WTC11 (cell line): ENCODE measurements at regions not wholly inside any gene's neighbourhood (a gene's known extent, or its start where the extent isn't known, plus 50 kb on each side); places are given as distances from the start of the nearest gene placed in this dataset.

Experiments used
- ATAC-seq: fragments of 200-7000 bp; cut with Tn5 transposase; 2 replicates; pipeline ENCODE4 v1.10.0; 2021; ENCODE audit warnings: mild to moderate bottlenecking, moderate library complexity
- CTCF ChIA-PET: fragments of 300-600 bp; sonication (Branson Sonifier 250); formaldehyde crosslinking; loops from one replicate; lab custom pipeline; 2021; ENCODE audit warnings: antibody characterized with exemption; lab: Charles Lee
- POLR2A ChIA-PET: fragments of 350-600 bp; sonication (Branson Sonifier 250); formaldehyde crosslinking; loops from one replicate; lab custom pipeline; 2021; ENCODE audit warnings: antibody characterized with exemption; lab: Charles Lee
- DNase-seq: peaks from one replicate; pipeline ENCODE4 v3.0.0; 2021; ENCODE audit warnings: low spot score
- H3K27ac Mint-ChIP-seq: 2 replicates; pipeline ENCODE4 v1.8.0; 2021; ENCODE audit warnings: mixed read lengths
- H3K27me3 Mint-ChIP-seq: 2 replicates; pipeline ENCODE4 v1.8.0; 2021; ENCODE audit warnings: low read depth, mild to moderate bottlenecking, moderate library complexity, mixed read lengths
- H3K36me3 Mint-ChIP-seq: 2 replicates; pipeline ENCODE4 v1.8.0; 2021; ENCODE audit warnings: mixed read lengths
- H3K4me1 Mint-ChIP-seq: 2 replicates; pipeline ENCODE4 v1.8.0; 2022; ENCODE audit warnings: mixed read lengths
- H3K4me3 Mint-ChIP-seq: 2 replicates; pipeline ENCODE4 v1.8.0; 2021; ENCODE audit warnings: mild to moderate bottlenecking, moderate library complexity, mixed read lengths
- H3K9me3 Mint-ChIP-seq: 2 replicates; pipeline ENCODE4 v1.8.0; 2021; ENCODE audit warnings: mixed read lengths
- ESRRA ChIP-seq: sonication (generic); formaldehyde crosslinking; IDR thresholded peaks from 2 replicates; pipeline ENCODE4 v1.8.1; 2022; ENCODE audit warnings: mild to moderate bottlenecking, missing genetic modification reagents, borderline replicate concordance
- ETV6 ChIP-seq: sonication (generic); formaldehyde crosslinking; IDR thresholded peaks from 2 replicates; pipeline ENCODE4 v1.8.1; 2022; ENCODE audit warnings: mild to moderate bottlenecking, missing genetic modification reagents
- GABPB1 ChIP-seq: sonication (generic); formaldehyde crosslinking; IDR thresholded peaks from 2 replicates; pipeline ENCODE4 v1.8.1; 2023; ENCODE audit warnings: mild to moderate bottlenecking, missing genetic modification reagents
- GRHL2 ChIP-seq: fragments of 250-450 bp; sonication (Bioruptor Pico); IDR thresholded peaks from 2 replicates; pipeline ENCODE4 v1.8.0; 2022; ENCODE audit warnings: mild to moderate bottlenecking, moderate library complexity; ENCODE audit not compliant: insufficient replicate concordance, severe bottlenecking
- GTF2I ChIP-seq: fragments of 250-450 bp; sonication (Bioruptor Pico); conservative IDR thresholded peaks from 2 replicates; pipeline ENCODE4 v1.4.0; 2021; ENCODE audit warnings: mild to moderate bottlenecking
- JUN ChIP-seq: sonication (generic); formaldehyde crosslinking; IDR thresholded peaks from 2 replicates; pipeline ENCODE4 v1.8.0; 2023; ENCODE audit warnings: mild to moderate bottlenecking, missing genetic modification reagents
- KAT7 ChIP-seq: sonication (generic); formaldehyde crosslinking; IDR thresholded peaks from 2 replicates; pipeline ENCODE4 v1.8.1; 2023; ENCODE audit warnings: missing genetic modification reagents, mild to moderate bottlenecking, borderline replicate concordance
- NFATC4 ChIP-seq: fragments of 250-450 bp; sonication (Bioruptor Pico); IDR thresholded peaks from 2 replicates; pipeline ENCODE4 v1.9.0; 2021; ENCODE audit warnings: mild to moderate bottlenecking
- PREB ChIP-seq: sonication (generic); formaldehyde crosslinking; IDR thresholded peaks from 2 replicates; pipeline ENCODE4 v1.8.1; 2022; ENCODE audit warnings: mild to moderate bottlenecking, missing genetic modification reagents, moderate library complexity, borderline replicate concordance
- SP1 ChIP-seq: sonication (generic); formaldehyde crosslinking; conservative IDR thresholded peaks from 2 replicates; pipeline ENCODE4 v1.8.1; 2022; ENCODE audit warnings: missing genetic modification reagents
- ZNF138 ChIP-seq: sonication (generic); formaldehyde crosslinking; conservative IDR thresholded peaks from 2 replicates; pipeline ENCODE4 v1.8.1; 2022; ENCODE audit warnings: mild to moderate bottlenecking, moderate library complexity, missing genetic modification reagents
- ZNF263 ChIP-seq: sonication (generic); formaldehyde crosslinking; IDR thresholded peaks from 2 replicates; pipeline ENCODE4 v1.8.1; 2022; ENCODE audit warnings: low read depth, mild to moderate bottlenecking, moderate library complexity, missing genetic modification reagents
- ZNF532 ChIP-seq: fragments of 250-450 bp; sonication (Bioruptor Pico); IDR thresholded peaks from 2 replicates; pipeline ENCODE4 v1.9.0; 2021; ENCODE audit warnings: mild to moderate bottlenecking, borderline replicate concordance
- TF ChIP-seq, protein P1 (sequence below): fragments of 250-450 bp; sonication (Bioruptor Pico); IDR thresholded peaks from 2 replicates; pipeline ENCODE4 v1.8.0; 2021; ENCODE audit warnings: mild to moderate bottlenecking

- TF ChIP-seq GABPB1 (CRISPR knock-in tag) (0 out of 2 replicates have a peak, but pooled peaks have one; percentile 29), PREB (CRISPR knock-in tag) (no peak)
- Mint-ChIP-seq H3K4me3 (no peak overlapping the region), H3K27ac (no peak overlapping the region), H3K27me3 (no peaks in the 10 kb centered on the region), H3K36me3 (no peaks in the 10 kb centered on the region), H3K4me1 (no peaks in the 10 kb centered on the region), H3K9me3 (peaks cover 26% of the 10 kb centered on the region)
- ChIA-PET POLR2A (no interaction called here), CTCF (no interaction called here)
- ATAC-seq (no peak), DNase-seq (no peak)
These were observed 234.7 kb upstream of the TBX3 start for GRCh38 chr12:114918535-114919233.

- POLR2A ChIA-PET: no interaction called here
- Mint-ChIP-seq H3K27ac (no peak overlapping the region), H3K27me3 (no peaks in the 10 kb centered on the region), H3K4me3 (no peak overlapping the region), H3K36me3 (no peaks in the 10 kb centered on the region), H3K9me3 (peaks cover 23% of the 10 kb centered on the region), H3K4me1 (no peaks in the 10 kb centered on the region)
- no peak for ATAC-seq
- DNase-seq: no peak
- TF ChIP-seq, protein P1, sequence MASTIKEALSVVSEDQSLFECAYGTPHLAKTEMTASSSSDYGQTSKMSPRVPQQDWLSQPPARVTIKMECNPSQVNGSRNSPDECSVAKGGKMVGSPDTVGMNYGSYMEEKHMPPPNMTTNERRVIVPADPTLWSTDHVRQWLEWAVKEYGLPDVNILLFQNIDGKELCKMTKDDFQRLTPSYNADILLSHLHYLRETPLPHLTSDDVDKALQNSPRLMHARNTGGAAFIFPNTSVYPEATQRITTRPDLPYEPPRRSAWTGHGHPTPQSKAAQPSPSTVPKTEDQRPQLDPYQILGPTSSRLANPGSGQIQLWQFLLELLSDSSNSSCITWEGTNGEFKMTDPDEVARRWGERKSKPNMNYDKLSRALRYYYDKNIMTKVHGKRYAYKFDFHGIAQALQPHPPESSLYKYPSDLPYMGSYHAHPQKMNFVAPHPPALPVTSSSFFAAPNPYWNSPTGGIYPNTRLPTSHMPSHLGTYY (CRISPR knock-in tag): no peak
- TF ChIP-seq NFATC4 (CRISPR knock-in tag) (no peak), ETV6 (no peak), ZNF138 (CRISPR knock-in tag) (no peak), SP1 (CRISPR knock-in tag) (no peak), GTF2I (CRISPR knock-in tag) (no peak), KAT7 (no peak), JUN (CRISPR knock-in tag) (no peak), ZNF263 (CRISPR knock-in tag) (no peak)
- CTCF ChIA-PET: interaction anchor here (0.5 kb wide), 1 partner anchor 78 kb away, joined by 3 read pairs; no protein-coding TSS in a partner anchor
These were observed 234.0 kb upstream of the TBX3 start for GRCh38 chr12:114917953-114918352.

DNA sequence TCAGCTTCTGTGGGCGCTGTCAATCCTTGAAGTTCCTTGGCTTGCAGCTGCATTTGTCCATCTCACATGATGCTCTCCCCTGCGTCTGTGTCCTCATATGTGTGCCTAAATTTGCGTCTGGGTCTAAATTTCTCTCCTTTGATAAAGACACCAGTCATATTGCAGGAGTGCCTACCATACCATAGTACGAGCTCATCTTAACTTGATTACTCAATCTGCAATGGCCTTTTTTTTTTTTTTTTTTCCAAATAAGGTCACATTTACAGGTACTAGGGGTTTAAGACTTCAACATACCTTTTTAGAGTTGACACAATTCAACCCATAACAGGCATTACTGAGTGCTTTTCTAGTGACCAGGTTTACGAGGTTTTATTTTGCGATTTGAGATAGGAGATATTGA lies 233.3 kb upstream of the TBX3 start:
- H3K9me3 Mint-ChIP-seq: peaks cover 25% of the 10 kb centered on the region
- H3K27me3 Mint-ChIP-seq: no peaks in the 10 kb centered on the region
- no peaks in the 10 kb centered on the region for H3K4me1 Mint-ChIP-seq
- ChIA-PET POLR2A (no interaction called here), CTCF (interaction anchor here (0.6 kb wide), 1 partner anchor 114 kb away, joined by 3 read pairs; no protein-coding TSS in a partner anchor)
- no peak overlapping the region for H3K4me3 Mint-ChIP-seq
- DNase-seq: no peak
- H3K36me3 Mint-ChIP-seq: no peaks in the 10 kb centered on the region
- TF ChIP-seq ZNF532 (CRISPR knock-in tag) (no peak), GRHL2 (CRISPR knock-in tag) (no peak), ESRRA (no peak)
- ATAC-seq: no peak
- H3K27ac Mint-ChIP-seq: no peak overlapping the region
